ENCODE measurements at regions not wholly inside any gene's neighbourhood (a gene's known extent, or its start where the extent isn't known, plus 50 kb on each side); places are given as distances from the start of the nearest gene placed in this dataset.

- no peak for DNase-seq
These were observed 558.6 kb upstream of the ADGRL2 start for GRCh38 chr1:81242103-81242502.

GRCh38 chr1:81238129-81238528, 562.6 kb upstream of the ADGRL2 start:
- no peak for DNase-seq

- no peak for DNase-seq
These were observed 563.2 kb upstream of the ADGRL2 start for GRCh38 chr1:81237473-81238089.

GRCh38 chr1:81234237-81234636, 566.5 kb upstream of the ADGRL2 start:
- no peak for DNase-seq

GRCh38 chr1:81233591-81233990, 567.1 kb upstream of the ADGRL2 start:
- no peak for DNase-seq

GRCh38 chr1:81232420-81232819, 568.3 kb upstream of the ADGRL2 start:
- DNase-seq = no peak

- no peak for DNase-seq
These were observed 569.0 kb upstream of the ADGRL2 start for GRCh38 chr1:81231729-81232038.

GRCh38 chr1:81230983-81231728, 569.6 kb upstream of the ADGRL2 start:
- DNase-seq = no peak

GRCh38 chr1:81228926-81229325, 571.8 kb upstream of the ADGRL2 start:
- no peak for DNase-seq

GRCh38 chr1:81226603-81226928, 574.2 kb upstream of the ADGRL2 start:
- DNase-seq = no peak

GRCh38 chr1:81225789-81226602, 574.7 kb upstream of the ADGRL2 start:
- no peak for DNase-seq

- no peak for DNase-seq
These were observed 576.5 kb upstream of the ADGRL2 start for GRCh38 chr1:81224222-81224621.

- DNase-seq = no peak
These were observed 579.2 kb upstream of the ADGRL2 start for GRCh38 chr1:81221564-81221963.

- no peak for DNase-seq
These were observed 580.1 kb upstream of the ADGRL2 start for GRCh38 chr1:81220614-81221071.

GRCh38 chr1:81217058-81217457, 583.7 kb upstream of the ADGRL2 start:
- DNase-seq = no peak

GRCh38 chr1:81213279-81213678, 587.5 kb upstream of the ADGRL2 start:
- no peak for DNase-seq

- no peak for DNase-seq
These were observed 591.3 kb upstream of the ADGRL2 start for GRCh38 chr1:81209461-81209860.

- no peak for DNase-seq
These were observed 592.3 kb upstream of the ADGRL2 start for GRCh38 chr1:81208441-81208840.

GRCh38 chr1:81205956-81206355, 594.8 kb upstream of the ADGRL2 start:
- DNase-seq = no peak

- DNase-seq = no peak
These were observed 599.0 kb upstream of the ADGRL2 start for GRCh38 chr1:81201779-81202178.

- peak; percentile 43 for DNase-seq
These were observed 603.1 kb upstream of the ADGRL2 start for GRCh38 chr1:81197591-81197990.

- no peak for DNase-seq
These were observed 607.8 kb upstream of the ADGRL2 start for GRCh38 chr1:81192647-81193642.

- no peak for DNase-seq
These were observed 610.7 kb upstream of the ADGRL2 start for GRCh38 chr1:81190003-81190402.

Measured in right hindlimb (tissue), 1 donor.